Spinal cord (tissue), 9 donors: ENCODE measurements at regions not wholly inside any gene's neighbourhood (a gene's known extent, or its start where the extent isn't known, plus 50 kb on each side); places are given as distances from the start of the nearest gene placed in this dataset.

ENCODE experiments used
- DNase-seq, 6 donors: peaks; one replicate each; pipeline versions ENCODE4 v3.0.0 to v3.0.0-alpha.2; 2013 to 2015; ENCODE audit warnings: low spot score in 6 of 6, low read depth in 4 of 6
- H3K27ac ChIP-seq: one replicate; pipeline ENCODE4 v1.5.1; 2013; ENCODE audit warnings: low read depth, low read length, control low read depth
- H3K27me3 ChIP-seq: one replicate; pipeline ENCODE4 v1.6.1; 2013; ENCODE audit warnings: low read length; ENCODE audit not compliant: control insufficient read depth, insufficient read depth
- H3K36me3 ChIP-seq: one replicate; pipeline ENCODE4 v1.6.1; 2013; ENCODE audit warnings: low read length; ENCODE audit not compliant: control insufficient read depth, insufficient read depth
- H3K4me1 ChIP-seq: one replicate; pipeline ENCODE4 v1.6.1; 2013; ENCODE audit warnings: low read length; ENCODE audit not compliant: control insufficient read depth, insufficient read depth
- H3K4me3 ChIP-seq: one replicate; pipeline ENCODE4 v1.5.1; 2013; ENCODE audit warnings: low read depth, low read length, control low read depth
- H3K9me3 ChIP-seq: one replicate; pipeline ENCODE4 v1.6.1; 2013; ENCODE audit warnings: low read length; ENCODE audit not compliant: control insufficient read depth, insufficient read depth
- WGBS: methylation state at CpG from one replicate; pipeline ENCODE4 v1.1.5; 2013; ENCODE audit warnings: missing lambda C conversion rate; ENCODE audit not compliant: insufficient coverage; 5-methylcytosine and 5-hydroxymethylcytosine counted together
- donor health status: healthy.

GRCh38 chr5:129361441-129362025 lies 98.6 kb upstream of the ADAMTS19 start:
- Histone ChIP-seq H3K9me3 (no peaks in the 10 kb centered on the region), H3K4me1 (no peaks in the 10 kb centered on the region), H3K36me3 (no peaks in the 10 kb centered on the region), H3K27ac (no peak overlapping the region), H3K27me3 (no peaks in the 10 kb centered on the region), H3K4me3 (no peak overlapping the region)
- peak in 1 of 6 donors; percentile 10 for DNase-seq
- no CpG with 5 or more reads among the region's 1 CpG for WGBS

- Histone ChIP-seq H3K27ac (no peak overlapping the region), H3K9me3 (no peaks in the 10 kb centered on the region), H3K4me3 (no peak overlapping the region), H3K36me3 (no peaks in the 10 kb centered on the region), H3K27me3 (no peaks in the 10 kb centered on the region), H3K4me1 (no peaks in the 10 kb centered on the region)
- no peak for DNase-seq
Observed at GRCh38 chr5:129362456-129362855, 97.6 kb upstream of the ADAMTS19 start.

GRCh38 chr5:129363991-129364390 lies 96.1 kb upstream of the ADAMTS19 start:
- Histone ChIP-seq H3K4me1 (no peaks in the 10 kb centered on the region), H3K36me3 (no peaks in the 10 kb centered on the region), H3K9me3 (no peaks in the 10 kb centered on the region), H3K4me3 (no peak overlapping the region), H3K27me3 (no peaks in the 10 kb centered on the region), H3K27ac (no peak overlapping the region)
- no peak for DNase-seq

GRCh38 chr5:129367883-129368282 lies 92.2 kb upstream of the ADAMTS19 start:
- Histone ChIP-seq H3K4me1 (no peaks in the 10 kb centered on the region), H3K4me3 (no peak overlapping the region), H3K36me3 (no peaks in the 10 kb centered on the region), H3K27ac (no peak overlapping the region), H3K27me3 (no peaks in the 10 kb centered on the region), H3K9me3 (no peaks in the 10 kb centered on the region)
- DNase-seq, result no peak
- 73% methylated on average over 1 of the region's 1 CpG for WGBS

- no peak for DNase-seq
- no peak overlapping the region for H3K27ac ChIP-seq
- H3K36me3 ChIP-seq, result no peaks in the 10 kb centered on the region
- H3K4me1 ChIP-seq, result no peaks in the 10 kb centered on the region
- no peak overlapping the region for H3K4me3 ChIP-seq
- H3K27me3 ChIP-seq, result no peaks in the 10 kb centered on the region
- no CpG with 5 or more reads among the region's 2 CpGs for WGBS
- H3K9me3 ChIP-seq, result no peaks in the 10 kb centered on the region
Observed at GRCh38 chr5:129372025-129372424, 88.1 kb upstream of the ADAMTS19 start.

- Histone ChIP-seq H3K36me3 (no peaks in the 10 kb centered on the region), H3K4me1 (no peaks in the 10 kb centered on the region), H3K4me3 (no peak overlapping the region), H3K9me3 (no peaks in the 10 kb centered on the region), H3K27ac (no peak overlapping the region), H3K27me3 (no peaks in the 10 kb centered on the region)
- 43% methylated on average over 1 of the region's 3 CpGs for WGBS
- no peak for DNase-seq
Observed at GRCh38 chr5:129377504-129377903, 82.6 kb upstream of the ADAMTS19 start.

- H3K27me3 ChIP-seq, result no peaks in the 10 kb centered on the region
- H3K4me3 ChIP-seq, result no peak overlapping the region
- no peaks in the 10 kb centered on the region for H3K4me1 ChIP-seq
- H3K9me3 ChIP-seq, result no peaks in the 10 kb centered on the region
- no peak overlapping the region for H3K27ac ChIP-seq
- DNase-seq, result no peak
- no CpG with 5 or more reads among the region's 2 CpGs for WGBS
- no peaks in the 10 kb centered on the region for H3K36me3 ChIP-seq
Observed at GRCh38 chr5:129378961-129379360, 81.1 kb upstream of the ADAMTS19 start.

GRCh38 chr5:129379406-129379805 lies 80.7 kb upstream of the ADAMTS19 start:
- no peaks in the 10 kb centered on the region for H3K9me3 ChIP-seq
- H3K4me3 ChIP-seq, result no peak overlapping the region
- no peak overlapping the region for H3K27ac ChIP-seq
- DNase-seq, result no peak
- WGBS, result 100% methylated on average over 1 of the region's 4 CpGs
- H3K4me1 ChIP-seq, result no peaks in the 10 kb centered on the region
- H3K27me3 ChIP-seq, result no peaks in the 10 kb centered on the region
- no peaks in the 10 kb centered on the region for H3K36me3 ChIP-seq

GRCh38 chr5:129382921-129383672 lies 77.0 kb upstream of the ADAMTS19 start:
- Histone ChIP-seq H3K4me3 (no peak overlapping the region), H3K36me3 (no peaks in the 10 kb centered on the region), H3K9me3 (no peaks in the 10 kb centered on the region), H3K27ac (no peak overlapping the region), H3K27me3 (no peaks in the 10 kb centered on the region), H3K4me1 (no peaks in the 10 kb centered on the region)
- DNase-seq, result no peak
- WGBS, result 67% methylated on average over 1 of the region's 1 CpG

GRCh38 chr5:129384193-129384592 lies 75.9 kb upstream of the ADAMTS19 start:
- no peak for DNase-seq
- no peaks in the 10 kb centered on the region for H3K27me3 ChIP-seq
- no peaks in the 10 kb centered on the region for H3K9me3 ChIP-seq
- H3K4me3 ChIP-seq, result no peak overlapping the region
- H3K27ac ChIP-seq, result no peak overlapping the region
- no peaks in the 10 kb centered on the region for H3K4me1 ChIP-seq
- WGBS, result 100% methylated on average over 1 of the region's 4 CpGs
- H3K36me3 ChIP-seq, result no peaks in the 10 kb centered on the region
